Esophagus squamous epithelium (tissue), 5 donors: ENCODE measurements at regions not wholly inside any gene's neighbourhood (a gene's known extent, or its start where the extent isn't known, plus 50 kb on each side); places are given as distances from the start of the nearest gene placed in this dataset.
"Not testable (repeated sequence)": the region's sequence is repeated elsewhere in the genome, so short reads cannot be mapped to it uniquely, and the experiment has no call there.

ENCODE experiments used
- DNase-seq: peaks from one replicate; lab custom pipeline; 2025; lab: John Stamatoyannopoulos, UW
- H3K27ac ChIP-seq, 4 donors: fragments of 200-600 bp; sonication (generic); one replicate each; pipeline ENCODE4 v1.5.1; 2016 to 2019; ENCODE audit warnings: mild to moderate bottlenecking in 1 of 4
- H3K27me3 ChIP-seq, 4 donors: fragments of 200-600 bp; sonication (generic); 1 replicate in 3 of 4; 2 replicates in 1 of 4; pipeline versions ENCODE4 v1.5.1 to v1.6.0; 2017 to 2021; ENCODE audit warnings: antibody characterized with exemption in 1 of 4
- H3K36me3 ChIP-seq, 3 donors: fragments of 200-600 bp; sonication (generic); one replicate each; pipeline ENCODE4 v1.5.1; 2016 to 2019
- H3K4me1 ChIP-seq, 3 donors: fragments of 200-600 bp; sonication (generic); one replicate each; pipeline ENCODE4 v1.5.1; 2017 to 2019
- H3K4me3 ChIP-seq, 4 donors: fragments of 200-600 bp; sonication (generic); 1 replicate in 3 of 4; 2 replicates in 1 of 4; pipeline ENCODE4 v1.5.1; 2016 to 2019; ENCODE audit warnings: mild to moderate bottlenecking in 2 of 4, moderate library complexity in 1 of 4
- H3K9me3 ChIP-seq, 3 donors: fragments of 200-600 bp; sonication (generic); one replicate each; pipeline ENCODE4 v1.5.1; 2016 to 2019
- CTCF ChIP-seq, 6 experiments: fragments of 450-650 bp in 4 of 6; fragments of 200-600 bp in 2 of 6; sonication (generic) in 2 of 6; IDR thresholded peaks; one replicate each; pipeline ENCODE4 v1.5.1; 2016 to 2019; ENCODE audit warnings: antibody characterized with exemption in 6 of 6, mild to moderate bottlenecking in 4 of 6, moderate library complexity in 4 of 6
- POLR2A ChIP-seq, 4 donors: fragments of 450-650 bp; IDR thresholded peaks; one replicate each; pipeline ENCODE4 v1.6.1; 2017; ENCODE audit warnings: antibody characterized with exemption in 4 of 4, mild to moderate bottlenecking in 4 of 4, moderate library complexity in 3 of 4
- WGBS, 2 donors: methylation state at CpG; one replicate each; pipeline ENCODE4 v1.1.5; 2018; 5-methylcytosine and 5-hydroxymethylcytosine counted together
- intact Hi-C: fragments of 100-400 bp; cut with DNase I; formaldehyde crosslinking; loops from one replicate; pipeline ENCODE4 v1.15.0; 2022
- donor health status: DM: yes; HTN: yes; CAD: no.

DNA sequence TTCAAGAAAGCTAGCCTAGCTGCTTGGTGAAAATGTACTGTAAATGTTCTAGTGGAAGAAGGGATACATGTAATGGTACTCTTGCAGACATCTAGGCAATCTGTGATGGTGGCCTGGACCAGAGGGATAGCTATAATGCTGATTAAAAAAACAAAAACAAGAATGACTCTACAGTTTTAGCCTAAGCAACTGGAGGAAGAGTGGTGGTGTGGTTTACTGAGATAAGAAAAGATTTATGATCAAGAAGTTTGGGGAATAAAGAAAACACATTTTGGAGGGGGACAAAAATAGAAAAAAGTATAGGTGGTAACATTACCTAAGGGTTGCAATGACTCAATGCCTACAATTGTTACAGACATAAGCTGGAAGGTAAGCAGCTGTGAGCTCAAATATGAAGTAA is 1080.7 kb upstream of the CELF4 start:
- intact Hi-C loops = no loop called here
- H3K9me3 ChIP-seq = no peaks in the 10 kb centered on the region
- no peak for TF ChIP-seq CTCF (IDR thresholded peaks at IDR 0.05)
- H3K4me1 ChIP-seq = no peaks in the 10 kb centered on the region
- H3K4me3 ChIP-seq = no peak overlapping the region
- no peaks in the 10 kb centered on the region for H3K27me3 ChIP-seq
- no peak overlapping the region for H3K27ac ChIP-seq
- no peak for DNase-seq
- H3K36me3 ChIP-seq = no peaks in the 10 kb centered on the region

- H3K36me3 ChIP-seq = no peaks in the 10 kb centered on the region
- H3K9me3 ChIP-seq = no peaks in the 10 kb centered on the region
- intact Hi-C loops = no loop called here
- no peaks in the 10 kb centered on the region for H3K27me3 ChIP-seq
- TF ChIP-seq POLR2A (IDR thresholded peaks at IDR 0.05) = no peak
- no peak for TF ChIP-seq CTCF (IDR thresholded peaks at IDR 0.05)
- no peak overlapping the region for H3K27ac ChIP-seq
- WGBS, 2 donors = 40 to 43% methylated on average over 4 of the region's 4 CpGs
- no peak for DNase-seq
- H3K4me3 ChIP-seq = no peak overlapping the region
- no peaks in the 10 kb centered on the region for H3K4me1 ChIP-seq
Observed at GRCh38 chr18:38644875-38645641, 1079.5 kb upstream of the CELF4 start.

- H3K27ac ChIP-seq = no peak overlapping the region
- intact Hi-C loops = no loop called here
- 76 to 91% methylated on average over 3 of the region's 3 CpGs for whole genome bisulfite sequencing, 2 donors
Observed at GRCh38 chr18:38642711-38643110, 1077.1 kb upstream of the CELF4 start.

DNA sequence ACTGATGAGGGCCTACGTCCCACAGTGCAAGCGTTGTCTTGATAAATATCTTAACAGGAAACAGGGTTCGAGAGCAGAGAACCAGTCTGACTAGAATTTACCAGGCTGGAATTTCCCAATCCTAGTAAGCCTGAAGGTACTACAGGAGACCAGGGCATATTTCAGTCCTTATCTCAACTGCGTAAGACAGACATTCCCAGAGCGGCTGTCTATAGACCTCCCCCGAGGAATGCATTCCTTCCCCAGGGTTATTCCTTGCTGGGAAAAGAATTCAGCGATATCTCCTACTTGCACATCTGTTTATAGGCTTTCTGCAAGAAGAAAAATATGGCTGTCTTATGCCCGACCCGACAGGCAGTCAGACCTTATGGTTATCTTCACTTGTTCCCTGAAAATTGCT is 1074.1 kb upstream of the CELF4 start:
- 77 to 81% methylated on average over 9 of the region's 9 CpGs for WGBS, 2 donors
- H3K4me1 ChIP-seq, H3K4me3 ChIP-seq, H3K9me3 ChIP-seq, DNase-seq, H3K27me3 ChIP-seq, intact Hi-C loops, H3K27ac ChIP-seq, H3K36me3 ChIP-seq: not testable (repeated sequence)

More at GRCh38 chr18:38642711-38643110, 1077.1 kb upstream of the CELF4 start:
- no peak for DNase-seq
- Histone ChIP-seq H3K27me3 (no peaks in the 10 kb centered on the region), H3K9me3 (peaks cover 0 to 9% (median 0%) of the 10 kb centered on the region in 3 donors), H3K4me1 (no peaks in the 10 kb centered on the region), H3K36me3 (no peaks in the 10 kb centered on the region), H3K4me3 (no peak overlapping the region)
- TF ChIP-seq POLR2A (IDR thresholded peaks at IDR 0.05) (no peak), CTCF (IDR thresholded peaks at IDR 0.05) (no peak)

- no peaks in the 10 kb centered on the region for H3K4me1 ChIP-seq
- H3K36me3 ChIP-seq = no peaks in the 10 kb centered on the region
- no peak for DNase-seq
- H3K27me3 ChIP-seq = no peaks in the 10 kb centered on the region
- H3K9me3 ChIP-seq = peaks cover 0 to 9% (median 0%) of the 10 kb centered on the region in 3 donors
- no peak overlapping the region for H3K27ac ChIP-seq
- H3K4me3 ChIP-seq = no peak overlapping the region
- TF ChIP-seq CTCF (IDR thresholded peaks at IDR 0.05) (no peak), POLR2A (IDR thresholded peaks at IDR 0.05) (no peak)
- intact Hi-C loops = no loop called here
Observed at GRCh38 chr18:38635709-38636430, 1070.3 kb upstream of the CELF4 start.
